ENCODE measurements at regions not wholly inside any gene's neighbourhood (a gene's known extent, or its start where the extent isn't known, plus 50 kb on each side); places are given as distances from the start of the nearest gene placed in this dataset.

GRCh38 chr1:223052462-223052861 lies 90.6 kb downstream of the TLR5 start:
- CTCF ChIA-PET, result no interaction called here
- no peaks in the 10 kb centered on the region for H3K27me3 ChIP-seq (ENCODE audit: control insufficient read depth in 1 of 2, insufficient read depth in 2 of 2, low read length in 2 of 2)
- no peak overlapping the region for H3K4me3 ChIP-seq (ENCODE audit: low read length)
- intact Hi-C loops (cut with DNase I, micrococcal nuclease), result no loop called here
- H3K9me3 Mint-ChIP-seq, result no peaks in the 10 kb centered on the region
- no peak overlapping the region for H3K27ac ChIP-seq (ENCODE audit: low read depth in 1 of 2, low read length in 2 of 2)
- no peaks in the 10 kb centered on the region for H3K4me1 Mint-ChIP-seq (ENCODE audit: low read depth)
- no peak overlapping the region for H3K27ac Mint-ChIP-seq
- no peaks in the 10 kb centered on the region for H3K4me1 ChIP-seq (ENCODE audit: insufficient read depth, low read length)
- no peaks in the 10 kb centered on the region for H3K36me3 ChIP-seq (ENCODE audit: insufficient read depth, low read length)
- ATAC-seq (ENCODE audit: poor library complexity), result no peak
- TF ChIP-seq CTCF (IDR thresholded peaks at IDR 0.05), result no peak
- H3K36me3 Mint-ChIP-seq (ENCODE audit: low read depth), result no peaks in the 10 kb centered on the region
- no peak for DNase-seq
- H3K4me3 Mint-ChIP-seq, result no peak overlapping the region
- POLR2A ChIA-PET, result no interaction called here
- peaks cover 0 to 1% of the 10 kb centered on the region in 2 experiments for H3K9me3 ChIP-seq (ENCODE audit: control insufficient read depth in 1 of 2, insufficient read depth in 1 of 2, low read length in 2 of 2)
- H3K27me3 Mint-ChIP-seq, result peaks cover 4% of the 10 kb centered on the region

DNA sequence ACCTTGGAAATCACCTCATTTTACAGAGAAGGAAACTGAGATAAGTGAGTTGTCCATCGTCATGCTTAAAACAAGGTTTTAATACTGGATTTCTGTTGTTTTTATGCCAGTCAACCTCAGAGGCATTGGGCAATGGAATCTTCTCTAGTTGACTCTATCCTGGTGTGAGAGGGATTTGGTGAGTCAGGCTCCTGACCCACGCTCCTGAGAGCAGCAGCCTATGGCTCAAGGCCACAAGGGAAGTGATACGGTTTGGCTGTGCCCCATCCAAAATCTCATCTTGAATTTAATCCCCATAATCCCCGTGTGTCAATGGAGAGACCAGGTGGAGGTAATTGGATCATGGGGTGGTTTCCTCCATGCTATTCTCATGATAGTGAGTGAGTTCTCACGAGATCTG lies 90.1 kb downstream of the TLR5 start:
- Histone ChIP-seq H3K27ac (ENCODE audit: low read depth in 1 of 2, low read length in 2 of 2) (no peak overlapping the region), H3K9me3 (ENCODE audit: control insufficient read depth in 1 of 2, insufficient read depth in 1 of 2, low read length in 2 of 2) (no peaks in the 10 kb centered on the region), H3K4me1 (ENCODE audit: insufficient read depth, low read length) (no peaks in the 10 kb centered on the region), H3K4me3 (ENCODE audit: low read length) (no peak overlapping the region), H3K36me3 (ENCODE audit: insufficient read depth, low read length) (no peaks in the 10 kb centered on the region), H3K27me3 (ENCODE audit: control insufficient read depth in 1 of 2, insufficient read depth in 2 of 2, low read length in 2 of 2) (no peaks in the 10 kb centered on the region)
- ChIA-PET POLR2A (no interaction called here), CTCF (no interaction called here)
- intact Hi-C loops (cut with DNase I, micrococcal nuclease), result no loop called here
- ATAC-seq (ENCODE audit: poor library complexity) (no peak), DNase-seq (no peak)
- no peak for TF ChIP-seq CTCF (IDR thresholded peaks at IDR 0.05)
- H3K27me3 Mint-ChIP-seq, result peaks cover 4% of the 10 kb centered on the region
- H3K4me1 Mint-ChIP-seq (ENCODE audit: low read depth), result no peaks in the 10 kb centered on the region
- no peak overlapping the region for H3K4me3 Mint-ChIP-seq
- no peaks in the 10 kb centered on the region for H3K9me3 Mint-ChIP-seq
- H3K36me3 Mint-ChIP-seq (ENCODE audit: low read depth), result no peaks in the 10 kb centered on the region
- no peak overlapping the region for H3K27ac Mint-ChIP-seq

DNA sequence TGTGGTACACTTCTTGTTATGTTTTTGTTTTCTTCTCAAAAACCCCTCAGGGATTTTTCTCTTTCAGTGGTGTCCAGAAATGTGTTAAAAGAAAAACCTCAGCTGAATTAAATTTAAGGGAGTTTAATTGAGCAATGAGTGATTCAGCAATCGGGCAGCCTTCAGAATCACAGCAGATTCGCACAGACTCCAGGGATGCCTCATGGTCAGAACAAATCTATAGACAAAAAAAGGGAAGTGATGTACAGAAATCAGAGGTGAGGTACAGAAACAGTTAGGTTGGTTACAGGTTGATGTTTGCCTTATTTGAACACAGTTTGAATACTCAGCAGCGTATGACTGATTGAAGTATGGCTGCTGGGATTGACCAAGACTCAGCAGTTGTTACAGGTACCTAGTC lies 86.2 kb downstream of the TLR5 start:
- H3K27me3 Mint-ChIP-seq, result peaks cover 4% of the 10 kb centered on the region
- TF ChIP-seq CTCF (IDR thresholded peaks at IDR 0.05), result no peak
- POLR2A ChIA-PET, result no interaction called here
- H3K36me3 Mint-ChIP-seq (ENCODE audit: low read depth), result no peaks in the 10 kb centered on the region
- H3K27ac Mint-ChIP-seq, result no peak overlapping the region
- H3K9me3 Mint-ChIP-seq, result no peaks in the 10 kb centered on the region
- Histone ChIP-seq H3K36me3 (ENCODE audit: insufficient read depth, low read length) (no peaks in the 10 kb centered on the region), H3K9me3 (ENCODE audit: control insufficient read depth in 1 of 2, insufficient read depth in 1 of 2, low read length in 2 of 2) (no peaks in the 10 kb centered on the region), H3K4me3 (ENCODE audit: low read length) (no peak overlapping the region), H3K27me3 (ENCODE audit: control insufficient read depth in 1 of 2, insufficient read depth in 2 of 2, low read length in 2 of 2) (no peaks in the 10 kb centered on the region), H3K4me1 (ENCODE audit: insufficient read depth, low read length) (no peaks in the 10 kb centered on the region), H3K27ac (ENCODE audit: low read depth in 1 of 2, low read length in 2 of 2) (no peak overlapping the region)
- DNase-seq (no peak), ATAC-seq (ENCODE audit: poor library complexity) (no peak)
- CTCF ChIA-PET, result no interaction called here
- H3K4me1 Mint-ChIP-seq (ENCODE audit: low read depth), result no peaks in the 10 kb centered on the region
- H3K4me3 Mint-ChIP-seq, result no peak overlapping the region
- intact Hi-C loops (cut with DNase I, micrococcal nuclease), result no loop called here
